GM19452 (cell line): ENCODE measurements at regions not wholly inside any gene's neighbourhood (a gene's known extent, or its start where the extent isn't known, plus 50 kb on each side); places are given as distances from the start of the nearest gene placed in this dataset.

ENCODE experiments used
- ATAC-seq: cut with Tn5 transposase; IDR thresholded peaks from one replicate; pipeline ENCODE4 v1.9.1; 2021; ENCODE audit not compliant: unreplicated experiment

GRCh38 chr6:163630572-163630971, 216.1 kb downstream of the QKI start:
- ATAC-seq = no peak

GRCh38 chr6:163630096-163630495, 215.6 kb downstream of the QKI start:
- ATAC-seq = no peak
